ENCODE measurements at regions not wholly inside any gene's neighbourhood (a gene's known extent, or its start where the extent isn't known, plus 50 kb on each side); places are given as distances from the start of the nearest gene placed in this dataset.
"Not testable (repeated sequence)": the region's sequence is repeated elsewhere in the genome, so short reads cannot be mapped to it uniquely, and the experiment has no call there.

- TF ChIP-seq CTCF (IDR thresholded peaks at IDR 0.05; ENCODE audit: insufficient read depth, low read depth, low read length, missing control alignments), result no peak
- DNase-seq (ENCODE audit: low read depth), result no peak
- no peak overlapping the region for H3K4me3 ChIP-seq (ENCODE audit: low read length)
Measured at GRCh38 chr18:1026930-1027329, 122.3 kb downstream of the ADCYAP1 start.

- not testable (repeated sequence) for DNase-seq (ENCODE audit: low read depth); H3K4me3 ChIP-seq (ENCODE audit: low read length)
Measured at GRCh38 chr18:1033092-1033491, 128.4 kb downstream of the ADCYAP1 start.

- no peak overlapping the region for H3K4me3 ChIP-seq (ENCODE audit: low read length)
- no peak for DNase-seq (ENCODE audit: low read depth)
- TF ChIP-seq CTCF (IDR thresholded peaks at IDR 0.05; ENCODE audit: insufficient read depth, low read depth, low read length, missing control alignments), result no peak
Measured at GRCh38 chr18:1034971-1035370, 130.3 kb downstream of the ADCYAP1 start.

GRCh38 chr18:1036926-1037325 lies 132.3 kb downstream of the ADCYAP1 start:
- no peak for TF ChIP-seq CTCF (IDR thresholded peaks at IDR 0.05; ENCODE audit: insufficient read depth, low read depth, low read length, missing control alignments)
- no peak for DNase-seq (ENCODE audit: low read depth)
- no peak overlapping the region for H3K4me3 ChIP-seq (ENCODE audit: low read length)

GRCh38 chr18:1037776-1038175 lies 133.1 kb downstream of the ADCYAP1 start:
- no peak overlapping the region for H3K4me3 ChIP-seq (ENCODE audit: low read length)
- no peak for TF ChIP-seq CTCF (IDR thresholded peaks at IDR 0.05; ENCODE audit: insufficient read depth, low read depth, low read length, missing control alignments)
- DNase-seq (ENCODE audit: low read depth), result no peak

- TF ChIP-seq CTCF (IDR thresholded peaks at IDR 0.05; ENCODE audit: insufficient read depth, low read depth, low read length, missing control alignments), result no peak
- H3K4me3 ChIP-seq (ENCODE audit: low read length), result no peak overlapping the region
- DNase-seq (ENCODE audit: low read depth), result no peak
Measured at GRCh38 chr18:1039421-1039820, 134.8 kb downstream of the ADCYAP1 start.

GRCh38 chr18:1043039-1043438 lies 138.4 kb downstream of the ADCYAP1 start:
- not testable (repeated sequence) for DNase-seq (ENCODE audit: low read depth); H3K4me3 ChIP-seq (ENCODE audit: low read length)

GRCh38 chr18:1045658-1046057 lies 141.0 kb downstream of the ADCYAP1 start:
- H3K4me3 ChIP-seq (ENCODE audit: low read length), result no peak overlapping the region
- no peak for TF ChIP-seq CTCF (IDR thresholded peaks at IDR 0.05; ENCODE audit: insufficient read depth, low read depth, low read length, missing control alignments)
- DNase-seq (ENCODE audit: low read depth), result no peak
